ENCODE measurements at regions not wholly inside any gene's neighbourhood (a gene's known extent, or its start where the extent isn't known, plus 50 kb on each side); places are given as distances from the start of the nearest gene placed in this dataset.

DNA sequence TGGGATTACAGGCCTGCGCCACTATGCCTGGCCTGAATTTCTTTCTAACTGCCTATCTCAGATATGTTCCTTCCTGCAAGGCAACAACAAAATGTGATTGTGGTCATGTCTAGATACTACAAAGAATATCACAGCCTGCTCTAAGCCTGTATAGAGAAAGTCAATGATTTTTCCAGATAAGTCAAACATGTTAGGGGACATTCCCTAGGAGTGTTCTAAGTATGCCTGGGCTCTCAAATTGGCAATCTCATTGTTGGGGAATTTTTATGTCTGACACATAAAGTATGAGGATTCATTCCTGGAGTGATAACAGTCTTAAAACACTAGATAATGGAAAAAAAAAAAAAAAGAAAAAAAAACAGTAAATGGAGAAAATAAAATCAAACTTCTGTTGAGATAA is 406.1 kb downstream of the GATA3 start:
- TF ChIP-seq, protein P1, sequence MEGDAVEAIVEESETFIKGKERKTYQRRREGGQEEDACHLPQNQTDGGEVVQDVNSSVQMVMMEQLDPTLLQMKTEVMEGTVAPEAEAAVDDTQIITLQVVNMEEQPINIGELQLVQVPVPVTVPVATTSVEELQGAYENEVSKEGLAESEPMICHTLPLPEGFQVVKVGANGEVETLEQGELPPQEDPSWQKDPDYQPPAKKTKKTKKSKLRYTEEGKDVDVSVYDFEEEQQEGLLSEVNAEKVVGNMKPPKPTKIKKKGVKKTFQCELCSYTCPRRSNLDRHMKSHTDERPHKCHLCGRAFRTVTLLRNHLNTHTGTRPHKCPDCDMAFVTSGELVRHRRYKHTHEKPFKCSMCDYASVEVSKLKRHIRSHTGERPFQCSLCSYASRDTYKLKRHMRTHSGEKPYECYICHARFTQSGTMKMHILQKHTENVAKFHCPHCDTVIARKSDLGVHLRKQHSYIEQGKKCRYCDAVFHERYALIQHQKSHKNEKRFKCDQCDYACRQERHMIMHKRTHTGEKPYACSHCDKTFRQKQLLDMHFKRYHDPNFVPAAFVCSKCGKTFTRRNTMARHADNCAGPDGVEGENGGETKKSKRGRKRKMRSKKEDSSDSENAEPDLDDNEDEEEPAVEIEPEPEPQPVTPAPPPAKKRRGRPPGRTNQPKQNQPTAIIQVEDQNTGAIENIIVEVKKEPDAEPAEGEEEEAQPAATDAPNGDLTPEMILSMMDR (IDR thresholded peaks at IDR 0.05; ENCODE audit: insufficient read depth, low read length): no peak
- TF ChIP-seq POLR2AphosphoS5 (IDR thresholded peaks at IDR 0.05; ENCODE audit: low read depth): no peak

Data from HL-60 (cell line).